HG03039 (cell line): ENCODE measurements at regions not wholly inside any gene's neighbourhood (a gene's known extent, or its start where the extent isn't known, plus 50 kb on each side); places are given as distances from the start of the nearest gene placed in this dataset.

ENCODE experiments used
- ATAC-seq: cut with Tn5 transposase; IDR thresholded peaks from one replicate; pipeline ENCODE4 v1.9.1; 2021; ENCODE audit warnings: mild to moderate bottlenecking, moderate library complexity; ENCODE audit not compliant: unreplicated experiment

GRCh38 chr2:215749092-215749957 is 264.0 kb downstream of the MREG start:
- ATAC-seq: no peak

- ATAC-seq: no peak
These were observed 264.9 kb downstream of the MREG start for GRCh38 chr2:215748446-215748845.

GRCh38 chr2:215746887-215747615 is 266.3 kb downstream of the MREG start:
- ATAC-seq: no peak

GRCh38 chr2:215746226-215746886 is 267.0 kb downstream of the MREG start:
- no peak for ATAC-seq

GRCh38 chr2:215745331-215745730 is 268.0 kb downstream of the MREG start:
- no peak for ATAC-seq

- no peak for ATAC-seq
These were observed 268.8 kb downstream of the MREG start for GRCh38 chr2:215744514-215744913.

GRCh38 chr2:215743066-215743465 is 270.3 kb downstream of the MREG start:
- no peak for ATAC-seq

GRCh38 chr2:215742021-215742420 is 271.3 kb downstream of the MREG start:
- ATAC-seq: no peak

GRCh38 chr2:215740071-215740470 is 273.3 kb downstream of the MREG start:
- ATAC-seq: no peak

GRCh38 chr2:215738351-215738750 is 275.0 kb downstream of the MREG start:
- ATAC-seq: no peak

GRCh38 chr2:215737477-215737876 is 275.9 kb downstream of the MREG start:
- ATAC-seq: no peak

GRCh38 chr2:215736653-215737290 is 276.6 kb downstream of the MREG start:
- no peak for ATAC-seq

GRCh38 chr2:215731108-215731658 is 282.2 kb downstream of the MREG start:
- ATAC-seq: no peak

GRCh38 chr2:215729985-215730620 is 283.2 kb downstream of the MREG start:
- no peak for ATAC-seq

GRCh38 chr2:215728504-215729065 is 284.8 kb downstream of the MREG start:
- ATAC-seq: no peak

- ATAC-seq: no peak
These were observed 285.5 kb downstream of the MREG start for GRCh38 chr2:215727507-215728503.

GRCh38 chr2:215726070-215726469 is 287.3 kb downstream of the MREG start:
- ATAC-seq: no peak

- no peak for ATAC-seq
These were observed 288.3 kb upstream of the FN1 start for GRCh38 chr2:215724146-215724545.

GRCh38 chr2:215723631-215724011 is 287.8 kb upstream of the FN1 start:
- ATAC-seq: no peak
